GM12878 (cell line): ENCODE measurements at regions not wholly inside any gene's neighbourhood (a gene's known extent, or its start where the extent isn't known, plus 50 kb on each side); places are given as distances from the start of the nearest gene placed in this dataset.

Experiments used
- ATAC-seq: fragments of 200-7000 bp; cut with Tn5 transposase; 3 replicates; pipeline ENCODE4 v1.9.1; 2020; ENCODE audit warnings: mild to moderate bottlenecking, moderate library complexity
- BruUV-seq: library from RNA; stranded (reverse); fragments of 400-500 nt; replicated peaks from 2 replicates; lab custom pipeline; 2021; lab: Mats Ljungman, UMichigan
- CTCF ChIA-PET: fragments of 300-600 bp; sonication (Branson Sonifier 250); formaldehyde crosslinking; extraction: SDS; loops from one replicate; lab custom pipeline; 2021; ENCODE audit warnings: inconsistent platforms; lab: Yijun Ruan, JAX
- POLR2A ChIA-PET: fragments of 350-600 bp; formaldehyde crosslinking; extraction: SDS; loops from one replicate; lab custom pipeline; 2021; ENCODE audit warnings: inconsistent platforms; lab: Charles Lee
- RAD21 ChIA-PET: fragments of 300-600 bp; sonication (Branson Sonifier 250); formaldehyde crosslinking; loops from one replicate; lab custom pipeline; 2023; ENCODE audit warnings: antibody characterized with exemption; ENCODE audit not compliant: unreplicated experiment; lab: Charles Lee
- SMC1A ChIA-PET: fragments of 300-600 bp; sonication (Branson Sonifier 250); formaldehyde crosslinking; loops from one replicate; lab custom pipeline; 2023; ENCODE audit not compliant: unreplicated experiment, uncharacterized antibody; lab: Charles Lee
- DNase-seq: peaks from one replicate; pipeline ENCODE4 v3.0.0-alpha.2; 2011; ENCODE audit warnings: low read depth, low spot score
- FAIRE-seq: peaks from 3 replicates; lab custom pipeline; 2011; peaks lifted over from hg19 to GRCh38; lab: Jason Lieb, UNC
- H2AFZ ChIP-seq: 2 replicates; pipeline ENCODE4 v1.6.0; 2011; ENCODE audit warnings: low read depth, low read length, control low read depth; ENCODE audit not compliant: control insufficient read depth
- H3K27ac ChIP-seq: 2 replicates; pipeline ENCODE4 v1.5.1; 2011; ENCODE audit warnings: control low read depth; ENCODE audit not compliant: control insufficient read depth, insufficient read depth
- H3K27me3 ChIP-seq, 2 experiments: replicated peaks in 1 of 2; 2 replicates each; pipeline versions ENCODE4 v1.6.0 to v1.6.1; 2011; ENCODE audit warnings: low read length in 1 of 2; ENCODE audit not compliant: control insufficient read depth in 2 of 2, insufficient read depth in 2 of 2
- H3K36me3 ChIP-seq, 2 experiments: 2 replicates each; pipeline ENCODE4 v1.5.1; 2011; ENCODE audit warnings: low read length in 1 of 2; ENCODE audit not compliant: control insufficient read depth in 2 of 2, insufficient read depth in 2 of 2
- H3K4me1 ChIP-seq: 2 replicates; pipeline ENCODE4 v1.6.1; 2011; ENCODE audit warnings: mild to moderate bottlenecking, low read length, moderate library complexity, mixed read lengths; ENCODE audit not compliant: control insufficient read depth, insufficient read depth
- H3K4me2 ChIP-seq: 2 replicates; pipeline ENCODE4 v1.6.0; 2011; ENCODE audit warnings: control low read depth; ENCODE audit not compliant: control insufficient read depth, insufficient read depth
- H3K4me3 ChIP-seq: fragments of 200-600 bp; sonication (generic); 2 replicates; pipeline ENCODE4 v1.5.1; 2016
- H3K79me2 ChIP-seq: 2 replicates; pipeline ENCODE4 v1.6.0; 2011; ENCODE audit warnings: low read length; ENCODE audit not compliant: control insufficient read depth, insufficient read depth
- H3K9ac ChIP-seq: 2 replicates; pipeline ENCODE4 v1.8.0; 2011; ENCODE audit warnings: low read length, control low read depth, mixed read lengths; ENCODE audit not compliant: control insufficient read depth, insufficient read depth
- H3K9me3 ChIP-seq: replicated peaks from 3 replicates; pipeline ENCODE4 v1.5.1; 2011; ENCODE audit warnings: mild to moderate bottlenecking, low read length; ENCODE audit not compliant: control insufficient read depth, insufficient read depth
- H4K20me1 ChIP-seq: 2 replicates; pipeline ENCODE4 v1.6.0; 2011; ENCODE audit not compliant: control insufficient read depth, insufficient read depth
- BACH1 ChIP-seq: fragments of 450-650 bp; IDR thresholded peaks from 2 replicates; pipeline ENCODE4 v1.6.1; 2017; ENCODE audit warnings: mild to moderate bottlenecking, borderline replicate concordance
- CHD4 ChIP-seq: fragments of 200-600 bp; sonication (generic); IDR thresholded peaks from 2 replicates; pipeline ENCODE4 v1.6.1; 2016; ENCODE audit warnings: mild to moderate bottlenecking
- HDAC2 ChIP-seq: fragments of 200-600 bp; sonication (generic); IDR thresholded peaks from 2 replicates; pipeline ENCODE4 v1.6.1; 2017
- NFIC ChIP-seq: IDR thresholded peaks from 2 replicates; pipeline ENCODE4 v1.6.1; 2012; ENCODE audit warnings: low read depth, mild to moderate bottlenecking, inconsistent platforms, low read length, moderate library complexity
- PKNOX1 ChIP-seq: fragments of 450-650 bp; IDR thresholded peaks from 2 replicates; pipeline ENCODE4 v1.6.1; 2016; ENCODE audit warnings: mild to moderate bottlenecking
- RBBP5 ChIP-seq: fragments of 200-600 bp; sonication (generic); conservative IDR thresholded peaks from 2 replicates; pipeline ENCODE4 v1.6.1; 2016
- TAF1 ChIP-seq: IDR thresholded peaks from 2 replicates; pipeline ENCODE4 v1.6.1; 2011; ENCODE audit warnings: mild to moderate bottlenecking, low read depth, low read length, borderline replicate concordance
- WGBS: methylation state at CpG from one replicate; pipeline ENCODE4 v1.1.6; 2016; ENCODE audit warnings: low lambda C conversion rate; ENCODE audit not compliant: insufficient replicate concordance, insufficient coverage; ENCODE audit errors: missing lambda C conversion rate; 5-methylcytosine and 5-hydroxymethylcytosine counted together
- in situ Hi-C: fragments of 300-500 bp; cut with MboI; formaldehyde crosslinking; loops from 9 replicates; pipeline ENCODE4 v1.14.3; 2018; ENCODE audit warnings: mixed read lengths
- intact Hi-C: fragments of 100-400 bp; cut with micrococcal nuclease; formaldehyde crosslinking; loops from one replicate; pipeline ENCODE4 v1.14.2; 2022; ENCODE audit not compliant: unreplicated experiment
- TF ChIP-seq, protein P1 (sequence below): IDR thresholded peaks from 2 replicates; pipeline ENCODE4 v1.6.1; 2011; ENCODE audit warnings: borderline replicate concordance, low read depth, mild to moderate bottlenecking, moderate library complexity, low read length; ENCODE audit not compliant: insufficient read depth, poor library complexity, severe bottlenecking

- ChIA-PET SMC1A (interaction anchor here (1.4 kb wide), 1 partner anchor 9 kb away, joined by 3 read pairs; no protein-coding TSS in a partner anchor), RAD21 (no interaction called here), CTCF (no interaction called here)
- H2AFZ ChIP-seq: no peak overlapping the region
- DNase-seq (no peak), ATAC-seq (no peak), FAIRE-seq (no peak)
- 10% methylated on average over 3 of the region's 3 CpGs for WGBS
- no peaks in the 10 kb centered on the region for H4K20me1 ChIP-seq
- no peaks in the 10 kb centered on the region for H3K27me3 ChIP-seq
- no peaks in the 10 kb centered on the region for H3K4me1 ChIP-seq
- no peak overlapping the region for H3K9ac ChIP-seq
- H3K4me2 ChIP-seq: no peak overlapping the region
- H3K27ac ChIP-seq: no peak overlapping the region
- no TSS peak for BruUV-seq
- no peak for TF ChIP-seq HDAC2
- TF ChIP-seq, all 136 proteins: peak for 0
- no peaks in the 10 kb centered on the region for H3K9me3 ChIP-seq
- POLR2A ChIA-PET: no interaction called here
- intact Hi-C loops: no loop called here
- in situ Hi-C loops: no loop called here
- H3K4me3 ChIP-seq: no peak overlapping the region
- H3K79me2 ChIP-seq: no peaks in the 10 kb centered on the region
- H3K36me3 ChIP-seq: no peaks in the 10 kb centered on the region
Measured at GRCh38 chr9:25891527-25891926, 213.3 kb upstream of the TUSC1 start.

DNA sequence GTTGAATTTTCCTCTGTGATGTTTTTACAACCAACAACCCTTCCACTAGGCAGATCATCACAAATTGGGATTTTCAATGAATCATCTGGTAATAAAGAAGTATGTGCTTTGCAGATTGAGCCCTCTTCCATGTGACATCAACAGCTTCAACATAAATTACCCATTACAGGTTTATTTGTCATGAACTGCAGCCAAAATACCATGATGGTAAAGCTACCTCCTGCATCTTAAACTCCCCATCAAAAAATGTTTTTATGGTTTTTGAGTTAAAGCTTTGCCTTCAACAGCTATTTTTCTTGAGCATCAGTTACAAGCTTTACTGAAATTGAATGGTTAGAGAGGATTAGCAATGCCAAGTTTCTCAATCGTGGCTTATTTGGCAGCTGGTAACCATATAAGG lies 211.4 kb upstream of the TUSC1 start:
- no peak overlapping the region for H3K27ac ChIP-seq
- DNase-seq (no peak), ATAC-seq (no peak), FAIRE-seq (no peak)
- no peaks in the 10 kb centered on the region for H3K27me3 ChIP-seq
- WGBS: 5% methylated on average over 1 of the region's 1 CpG
- no peaks in the 10 kb centered on the region for H3K36me3 ChIP-seq
- no peaks in the 10 kb centered on the region for H3K79me2 ChIP-seq
- no peak overlapping the region for H3K9ac ChIP-seq
- H3K4me2 ChIP-seq: no peak overlapping the region
- no TSS peak for BruUV-seq
- no peak overlapping the region for H2AFZ ChIP-seq
- ChIA-PET SMC1A (no interaction called here), POLR2A (no interaction called here), CTCF (interaction anchor here (1.4 kb wide), 1 partner anchor 129 kb away, joined by 3 read pairs; no protein-coding TSS in a partner anchor), RAD21 (no interaction called here)
- no peaks in the 10 kb centered on the region for H3K4me1 ChIP-seq
- TF ChIP-seq, protein P1, sequence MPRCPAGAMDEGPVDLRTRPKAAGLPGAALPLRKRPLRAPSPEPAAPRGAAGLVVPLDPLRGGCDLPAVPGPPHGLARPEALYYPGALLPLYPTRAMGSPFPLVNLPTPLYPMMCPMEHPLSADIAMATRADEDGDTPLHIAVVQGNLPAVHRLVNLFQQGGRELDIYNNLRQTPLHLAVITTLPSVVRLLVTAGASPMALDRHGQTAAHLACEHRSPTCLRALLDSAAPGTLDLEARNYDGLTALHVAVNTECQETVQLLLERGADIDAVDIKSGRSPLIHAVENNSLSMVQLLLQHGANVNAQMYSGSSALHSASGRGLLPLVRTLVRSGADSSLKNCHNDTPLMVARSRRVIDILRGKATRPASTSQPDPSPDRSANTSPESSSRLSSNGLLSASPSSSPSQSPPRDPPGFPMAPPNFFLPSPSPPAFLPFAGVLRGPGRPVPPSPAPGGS: no peak
- TF ChIP-seq PKNOX1 (no peak), TAF1 (no peak), RBBP5 (no peak), NFIC (no peak), BACH1 (no peak), CHD4 (no peak)
- no peaks in the 10 kb centered on the region for H3K9me3 ChIP-seq
- no peaks in the 10 kb centered on the region for H4K20me1 ChIP-seq
- in situ Hi-C loops: no loop called here
- intact Hi-C loops: no loop called here
- H3K4me3 ChIP-seq: no peak overlapping the region
